ENCODE measurements at regions not wholly inside any gene's neighbourhood (a gene's known extent, or its start where the extent isn't known, plus 50 kb on each side); places are given as distances from the start of the nearest gene placed in this dataset.

DNA sequence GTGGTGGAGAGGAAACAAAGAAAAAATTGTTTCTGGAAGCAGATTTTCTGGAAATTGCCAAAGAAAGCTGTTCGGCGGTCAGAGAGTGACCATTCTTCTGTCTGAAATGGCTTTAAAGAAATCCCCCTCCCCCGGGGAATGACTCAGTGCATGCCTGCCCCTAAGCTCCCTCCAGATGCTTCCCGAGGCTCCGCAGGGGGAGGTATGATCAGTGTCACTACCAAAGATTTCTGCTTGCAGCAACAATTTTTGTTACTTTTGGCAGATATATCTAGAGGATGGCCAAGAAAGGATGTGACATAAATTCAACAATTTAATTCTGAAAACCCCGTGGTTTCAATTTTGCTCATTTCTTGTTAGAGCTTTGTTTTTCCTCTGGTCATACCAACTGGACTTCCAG lies 163.9 kb downstream of the JCAD start:
- intact Hi-C loops (cut with DNase I; ENCODE audit: low total_unique reads) = no loop called here
- no peaks in the 10 kb centered on the region for H3K36me3 ChIP-seq
- H3K4me3 ChIP-seq = no peak overlapping the region
- no peaks in the 10 kb centered on the region for H3K27me3 ChIP-seq
- 60% methylated on average over 6 of the region's 6 CpGs; no CpG with 5 or more reads in 1 of the 2 donors for WGBS, 2 donors (ENCODE audit: low coverage in 1 of 2)
- in situ Hi-C loops (cut with MboI; ENCODE audit: low pct_ligation_motif_present in 1 of 4, low pct_unique_long_range_greater_than_20kb in 1 of 4, low sequenced_read_pairs in 3 of 4) = no loop called here
- TF ChIP-seq EP300 (IDR thresholded peaks at IDR 0.05; ENCODE audit: low read depth) = no peak
- peak overlapping the region in 3 of 4 donors; percentile 27 to 33 (median 31) for H3K27ac ChIP-seq
- no peaks in the 10 kb centered on the region for H3K9me3 ChIP-seq
- DNase-seq = peak; percentile 14
- H3K4me1 ChIP-seq = no peaks in the 10 kb centered on the region

GRCh38 chr10:29888321-29888720 lies 171.1 kb downstream of the JCAD start:
- TF ChIP-seq POLR2A (IDR thresholded peaks at IDR 0.05) = no peak
- TF ChIP-seq EP300 (IDR thresholded peaks at IDR 0.05; ENCODE audit: low read depth) = no peak
- no peak for TF ChIP-seq POLR2AphosphoS5 (IDR thresholded peaks at IDR 0.05)
- no peak for TF ChIP-seq CTCF (IDR thresholded peaks at IDR 0.05)
- no peak overlapping the region for H3K27ac ChIP-seq
- no peaks in the 10 kb centered on the region for H3K36me3 ChIP-seq
- no peaks in the 10 kb centered on the region for H3K4me1 ChIP-seq
- 44 to 78% methylated on average over 1 of the region's 1 CpG for WGBS, 2 donors (ENCODE audit: low coverage in 1 of 2)
- H3K9me3 ChIP-seq = no peaks in the 10 kb centered on the region
- in situ Hi-C loops (cut with MboI; ENCODE audit: low pct_ligation_motif_present in 1 of 4, low pct_unique_long_range_greater_than_20kb in 1 of 4, low sequenced_read_pairs in 3 of 4) (no loop called here), intact Hi-C loops (cut with DNase I; ENCODE audit: low total_unique reads) (no loop called here)
- no peak overlapping the region for H3K4me3 ChIP-seq
- H3K27me3 ChIP-seq = no peaks in the 10 kb centered on the region
- no peak for DNase-seq

DNA sequence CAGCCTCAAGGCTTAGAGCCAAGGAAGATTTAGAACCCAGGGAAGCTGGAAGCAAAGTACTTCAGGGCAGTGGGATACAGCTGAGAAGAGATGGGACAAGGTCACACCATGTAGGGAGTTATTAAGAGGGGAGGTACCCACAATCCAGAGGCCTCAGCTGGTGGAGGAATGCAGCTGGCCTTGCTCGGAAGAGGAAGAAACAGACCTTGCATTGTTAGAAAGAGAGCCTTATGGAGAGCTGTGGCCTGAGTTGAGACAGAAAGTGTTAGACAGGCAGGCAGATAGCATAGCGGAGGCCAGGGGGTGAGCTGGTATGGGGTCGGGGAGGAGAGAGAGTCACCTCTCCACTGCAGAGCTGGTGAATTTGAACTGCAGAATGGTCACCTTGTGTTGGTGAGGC lies 173.1 kb downstream of the JCAD start:
- 79% methylated on average over 3 of the region's 3 CpGs; no CpG with 5 or more reads in 1 of the 2 donors for whole genome bisulfite sequencing, 2 donors (ENCODE audit: low coverage in 1 of 2)
- Histone ChIP-seq H3K9me3 (no peaks in the 10 kb centered on the region), H3K27me3 (no peaks in the 10 kb centered on the region), H3K36me3 (no peaks in the 10 kb centered on the region), H3K27ac (no peak overlapping the region), H3K4me1 (no peaks in the 10 kb centered on the region), H3K4me3 (no peak overlapping the region)
- intact Hi-C loops (cut with DNase I; ENCODE audit: low total_unique reads) (no loop called here), in situ Hi-C loops (cut with MboI; ENCODE audit: low pct_ligation_motif_present in 1 of 4, low pct_unique_long_range_greater_than_20kb in 1 of 4, low sequenced_read_pairs in 3 of 4) (no loop called here)
- TF ChIP-seq EP300 (IDR thresholded peaks at IDR 0.05; ENCODE audit: low read depth) = no peak
- no peak for TF ChIP-seq POLR2AphosphoS5 (IDR thresholded peaks at IDR 0.05)
- no peak for TF ChIP-seq POLR2A (IDR thresholded peaks at IDR 0.05)
- no peak for TF ChIP-seq CTCF (IDR thresholded peaks at IDR 0.05)
- DNase-seq = no peak

GRCh38 chr10:29883231-29883630 lies 176.2 kb downstream of the JCAD start:
- WGBS, 2 donors (ENCODE audit: low coverage in 1 of 2) = 80 to 82% methylated on average over 1 to 3 of the region's 3 CpGs
- Histone ChIP-seq H3K27me3 (no peaks in the 10 kb centered on the region), H3K4me3 (no peak overlapping the region), H3K9me3 (no peaks in the 10 kb centered on the region), H3K36me3 (no peaks in the 10 kb centered on the region), H3K27ac (no peak overlapping the region), H3K4me1 (peaks cover 0 to 3% (median 0%) of the 10 kb centered on the region in 4 donors)
- in situ Hi-C loops (cut with MboI; ENCODE audit: low pct_ligation_motif_present in 1 of 4, low pct_unique_long_range_greater_than_20kb in 1 of 4, low sequenced_read_pairs in 3 of 4) (no loop called here), intact Hi-C loops (cut with DNase I; ENCODE audit: low total_unique reads) (no loop called here)
- DNase-seq = no peak
- TF ChIP-seq CTCF (IDR thresholded peaks at IDR 0.05) (no peak), POLR2A (IDR thresholded peaks at IDR 0.05) (no peak), EP300 (IDR thresholded peaks at IDR 0.05; ENCODE audit: low read depth) (no peak), POLR2AphosphoS5 (IDR thresholded peaks at IDR 0.05) (no peak)

DNA sequence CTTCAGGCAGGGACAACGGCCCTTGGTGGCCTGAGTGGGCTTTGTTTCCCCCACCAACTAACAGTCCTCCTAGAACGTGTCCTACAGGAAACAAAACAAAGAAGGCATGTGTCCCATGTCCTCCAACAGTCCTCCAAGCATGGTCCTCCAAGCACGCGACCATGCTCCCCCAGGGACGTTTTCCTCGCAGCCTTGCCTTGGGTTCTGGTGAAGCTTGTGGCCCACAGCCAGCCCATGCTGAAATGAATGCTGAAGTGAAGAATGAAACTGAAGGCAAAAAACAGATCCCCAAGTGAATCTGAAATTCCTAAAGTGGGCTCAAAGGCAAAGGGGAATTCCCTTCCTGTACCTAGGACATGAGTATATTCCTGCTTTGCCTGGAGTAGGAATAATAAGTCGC lies 176.6 kb downstream of the JCAD start:
- Histone ChIP-seq H3K27me3 (no peaks in the 10 kb centered on the region), H3K27ac (no peak overlapping the region), H3K4me1 (peaks cover 0 to 7% (median 0%) of the 10 kb centered on the region in 4 donors), H3K36me3 (no peaks in the 10 kb centered on the region), H3K9me3 (no peaks in the 10 kb centered on the region), H3K4me3 (no peak overlapping the region)
- TF ChIP-seq EP300 (IDR thresholded peaks at IDR 0.05; ENCODE audit: low read depth) (no peak), CTCF (IDR thresholded peaks at IDR 0.05) (no peak), POLR2AphosphoS5 (IDR thresholded peaks at IDR 0.05) (no peak), POLR2A (IDR thresholded peaks at IDR 0.05) (no peak)
- DNase-seq = no peak
- intact Hi-C loops (cut with DNase I; ENCODE audit: low total_unique reads) (no loop called here), in situ Hi-C loops (cut with MboI; ENCODE audit: low pct_ligation_motif_present in 1 of 4, low pct_unique_long_range_greater_than_20kb in 1 of 4, low sequenced_read_pairs in 3 of 4) (no loop called here)
- WGBS, 2 donors (ENCODE audit: low coverage in 1 of 2) = 86% methylated on average over 6 to 7 of the region's 7 CpGs
